ENCODE measurements at regions not wholly inside any gene's neighbourhood (a gene's known extent, or its start where the extent isn't known, plus 50 kb on each side); places are given as distances from the start of the nearest gene placed in this dataset.
"Not testable (repeated sequence)": the region's sequence is repeated elsewhere in the genome, so short reads cannot be mapped to it uniquely, and the experiment has no call there.

GRCh38 chr6:74604279-74604678, 601.6 kb downstream of the COL12A1 start:
- intact Hi-C loops (cut with DNase I): loop anchor here (10.0 kb wide), 2 partner anchors 331 to 601 kb away; partner anchors contain the start of gene COL12A1 (in 2 of the 2)
- peaks cover 2 to 6% of the 10 kb centered on the region in 2 donors for H3K4me1 ChIP-seq (ENCODE audit: control insufficient read depth in 1 of 2, insufficient read depth in 2 of 2, low read length in 2 of 2)
- no peak overlapping the region for H3K27ac ChIP-seq (ENCODE audit: low read depth in 1 of 2, low read length in 2 of 2)

GRCh38 chr6:74603322-74604076, 602.4 kb downstream of the COL12A1 start:
- WGBS, 2 donors: 86 to 94% methylated on average over 2 of the region's 2 CpGs
- no peaks in the 10 kb centered on the region for H3K9me3 ChIP-seq (ENCODE audit: control insufficient read depth, low read length)
- no peak overlapping the region for H3K4me3 ChIP-seq (ENCODE audit: low read length in 2 of 2)
- H3K27me3 ChIP-seq (ENCODE audit: control insufficient read depth in 1 of 2, insufficient read depth in 2 of 2, low read length in 1 of 2): no peaks in the 10 kb centered on the region
- no peaks in the 10 kb centered on the region for H3K36me3 ChIP-seq (ENCODE audit: control insufficient read depth in 1 of 2, insufficient read depth in 2 of 2, low read length in 1 of 2)
- H3K27ac ChIP-seq (ENCODE audit: low read depth in 1 of 2, low read length in 2 of 2): no peak overlapping the region
- peaks cover 0 to 6% of the 10 kb centered on the region in 2 donors for H3K4me1 ChIP-seq (ENCODE audit: control insufficient read depth in 1 of 2, insufficient read depth in 2 of 2, low read length in 2 of 2)
- ATAC-seq (ENCODE audit: low FRiP score) (no peak), DNase-seq (no peak)
- intact Hi-C loops (cut with DNase I): loop anchor here (10.0 kb wide), 2 partner anchors 331 to 601 kb away; partner anchors contain the start of gene COL12A1 (in 2 of the 2)

More at GRCh38 chr6:74604279-74604678, 601.6 kb downstream of the COL12A1 start:
- 82 to 84% methylated on average over 3 of the region's 3 CpGs for WGBS, 2 donors
- no peaks in the 10 kb centered on the region for H3K36me3 ChIP-seq (ENCODE audit: control insufficient read depth in 1 of 2, insufficient read depth in 2 of 2, low read length in 1 of 2)
- no peak overlapping the region for H3K4me3 ChIP-seq (ENCODE audit: low read length in 2 of 2)
- no peaks in the 10 kb centered on the region for H3K9me3 ChIP-seq (ENCODE audit: control insufficient read depth, low read length)
- ATAC-seq (ENCODE audit: low FRiP score) (no peak), DNase-seq (no peak)
- peaks cover 0 to 2% of the 10 kb centered on the region in 2 donors for H3K27me3 ChIP-seq (ENCODE audit: control insufficient read depth in 1 of 2, insufficient read depth in 2 of 2, low read length in 1 of 2)

- intact Hi-C loops (cut with DNase I): loop anchor here (10.0 kb wide), 2 partner anchors 333 to 603 kb away; partner anchors contain the start of gene COL12A1 (in 2 of the 2)
- WGBS, 2 donors: 96% methylated on average over 3 of the region's 3 CpGs
- H3K9me3 ChIP-seq (ENCODE audit: control insufficient read depth, low read length): no peaks in the 10 kb centered on the region
- no peak for DNase-seq
- peaks cover 0 to 2% of the 10 kb centered on the region in 2 donors for H3K4me1 ChIP-seq (ENCODE audit: control insufficient read depth in 1 of 2, insufficient read depth in 2 of 2, low read length in 2 of 2)
- no peak overlapping the region for H3K4me3 ChIP-seq (ENCODE audit: low read length in 2 of 2)
- no peak for ATAC-seq (ENCODE audit: low FRiP score)
- no peaks in the 10 kb centered on the region for H3K27me3 ChIP-seq (ENCODE audit: control insufficient read depth in 1 of 2, insufficient read depth in 2 of 2, low read length in 1 of 2)
- H3K36me3 ChIP-seq (ENCODE audit: control insufficient read depth in 1 of 2, insufficient read depth in 2 of 2, low read length in 1 of 2): no peaks in the 10 kb centered on the region
- H3K27ac ChIP-seq (ENCODE audit: low read depth in 1 of 2, low read length in 2 of 2): no peak overlapping the region
Observed at GRCh38 chr6:74602206-74602605, 603.6 kb downstream of the COL12A1 start.

- Histone ChIP-seq H3K9me3 (ENCODE audit: control insufficient read depth, low read length) (no peaks in the 10 kb centered on the region), H3K36me3 (ENCODE audit: control insufficient read depth in 1 of 2, insufficient read depth in 2 of 2, low read length in 1 of 2) (no peaks in the 10 kb centered on the region), H3K27ac (ENCODE audit: low read depth in 1 of 2, low read length in 2 of 2) (no peak overlapping the region), H3K27me3 (ENCODE audit: control insufficient read depth in 1 of 2, insufficient read depth in 2 of 2, low read length in 1 of 2) (no peaks in the 10 kb centered on the region), H3K4me3 (ENCODE audit: low read length in 2 of 2) (no peak overlapping the region), H3K4me1 (ENCODE audit: control insufficient read depth in 1 of 2, insufficient read depth in 2 of 2, low read length in 2 of 2) (no peaks in the 10 kb centered on the region)
- ATAC-seq (ENCODE audit: low FRiP score): no peak
- 85 to 89% methylated on average over 3 of the region's 3 CpGs for WGBS, 2 donors
- DNase-seq: no peak
- intact Hi-C loops (cut with DNase I): no loop called here
Observed at GRCh38 chr6:74598462-74599393, 607.1 kb downstream of the COL12A1 start.

- H3K27me3 ChIP-seq (ENCODE audit: control insufficient read depth in 1 of 2, insufficient read depth in 2 of 2, low read length in 1 of 2): no peaks in the 10 kb centered on the region
- no peak overlapping the region for H3K4me3 ChIP-seq (ENCODE audit: low read length in 2 of 2)
- H3K36me3 ChIP-seq (ENCODE audit: control insufficient read depth in 1 of 2, insufficient read depth in 2 of 2, low read length in 1 of 2): no peaks in the 10 kb centered on the region
- no peaks in the 10 kb centered on the region for H3K9me3 ChIP-seq (ENCODE audit: control insufficient read depth, low read length)
- WGBS, 2 donors: 91 to 93% methylated on average over 1 of the region's 1 CpG
- no peaks in the 10 kb centered on the region for H3K4me1 ChIP-seq (ENCODE audit: control insufficient read depth in 1 of 2, insufficient read depth in 2 of 2, low read length in 2 of 2)
- DNase-seq (no peak), ATAC-seq (ENCODE audit: low FRiP score) (no peak)
- intact Hi-C loops (cut with DNase I): no loop called here
- H3K27ac ChIP-seq (ENCODE audit: low read depth in 1 of 2, low read length in 2 of 2): no peak overlapping the region
Observed at GRCh38 chr6:74597840-74598239, 608.0 kb downstream of the COL12A1 start.

GRCh38 chr6:74597266-74597665, 608.6 kb downstream of the COL12A1 start:
- Histone ChIP-seq H3K9me3 (ENCODE audit: control insufficient read depth, low read length) (no peaks in the 10 kb centered on the region), H3K4me1 (ENCODE audit: control insufficient read depth in 1 of 2, insufficient read depth in 2 of 2, low read length in 2 of 2) (no peaks in the 10 kb centered on the region), H3K4me3 (ENCODE audit: low read length in 2 of 2) (no peak overlapping the region), H3K27me3 (ENCODE audit: control insufficient read depth in 1 of 2, insufficient read depth in 2 of 2, low read length in 1 of 2) (no peaks in the 10 kb centered on the region), H3K27ac (ENCODE audit: low read depth in 1 of 2, low read length in 2 of 2) (no peak overlapping the region), H3K36me3 (ENCODE audit: control insufficient read depth in 1 of 2, insufficient read depth in 2 of 2, low read length in 1 of 2) (no peaks in the 10 kb centered on the region)
- ATAC-seq (ENCODE audit: low FRiP score) (no peak), DNase-seq (no peak)
- intact Hi-C loops (cut with DNase I): no loop called here
- WGBS, 2 donors: 95 to 96% methylated on average over 2 of the region's 2 CpGs

- no peak overlapping the region for H3K27ac ChIP-seq (ENCODE audit: low read depth in 1 of 2, low read length in 2 of 2)
- H3K9me3 ChIP-seq (ENCODE audit: control insufficient read depth, low read length): no peaks in the 10 kb centered on the region
- H3K27me3 ChIP-seq (ENCODE audit: control insufficient read depth in 1 of 2, insufficient read depth in 2 of 2, low read length in 1 of 2): no peaks in the 10 kb centered on the region
- intact Hi-C loops (cut with DNase I): no loop called here
- DNase-seq (no peak), ATAC-seq (ENCODE audit: low FRiP score) (no peak)
- no peaks in the 10 kb centered on the region for H3K36me3 ChIP-seq (ENCODE audit: control insufficient read depth in 1 of 2, insufficient read depth in 2 of 2, low read length in 1 of 2)
- no peaks in the 10 kb centered on the region for H3K4me1 ChIP-seq (ENCODE audit: control insufficient read depth in 1 of 2, insufficient read depth in 2 of 2, low read length in 2 of 2)
- H3K4me3 ChIP-seq (ENCODE audit: low read length in 2 of 2): no peak overlapping the region
Observed at GRCh38 chr6:74596588-74596987, 609.3 kb downstream of the COL12A1 start.

GRCh38 chr6:74594350-74594749, 611.5 kb downstream of the COL12A1 start:
- H3K27ac ChIP-seq (ENCODE audit: low read depth in 1 of 2, low read length in 2 of 2); H3K4me1 ChIP-seq (ENCODE audit: control insufficient read depth in 1 of 2, insufficient read depth in 2 of 2, low read length in 2 of 2); DNase-seq; H3K4me3 ChIP-seq (ENCODE audit: low read length in 2 of 2); H3K9me3 ChIP-seq (ENCODE audit: control insufficient read depth, low read length); H3K27me3 ChIP-seq (ENCODE audit: control insufficient read depth in 1 of 2, insufficient read depth in 2 of 2, low read length in 1 of 2); H3K36me3 ChIP-seq (ENCODE audit: control insufficient read depth in 1 of 2, insufficient read depth in 2 of 2, low read length in 1 of 2); intact Hi-C loops (cut with DNase I); ATAC-seq (ENCODE audit: low FRiP score): not testable (repeated sequence)
- WGBS, 2 donors: 64 to 84% methylated on average over 1 to 2 of the region's 4 CpGs

Measured in aorta (tissue), 5 donors.